K562 (cell line): ENCODE measurements at regions not wholly inside any gene's neighbourhood (a gene's known extent, or its start where the extent isn't known, plus 50 kb on each side); places are given as distances from the start of the nearest gene placed in this dataset.

Source experiments
- ATAC-seq: fragments of 200-7000 bp; cut with Tn5 transposase; 3 replicates; pipeline ENCODE4 v1.9.1; 2020; ENCODE audit warnings: moderate library complexity
- BruUV-seq: library from RNA; stranded (reverse); fragments of 400-500 nt; replicated peaks from 2 replicates; lab custom pipeline; 2021; lab: Mats Ljungman, UMichigan
- CTCF ChIA-PET: fragments of 300-600 bp; formaldehyde crosslinking; extraction: SDS; loops from one replicate; lab custom pipeline; 2021; ENCODE audit warnings: low intra/inter-chr PET ratio; lab: Yijun Ruan, JAX
- POLR2A ChIA-PET: fragments of 300-600, 350-650 bp; sonication (Branson Sonifier 250); formaldehyde crosslinking; extraction: SDS; loops from one replicate; lab custom pipeline; 2021; ENCODE audit warnings: antibody characterized with exemption, inconsistent platforms; lab: Yijun Ruan, JAX
- DNase-seq, 4 experiments: peaks; one replicate each; pipeline versions ENCODE4 v3.0.0 to v3.0.0-alpha.2; 2011 to 2018; ENCODE audit warnings: low spot score in 3 of 4, mixed read lengths in 3 of 4; ENCODE audit errors: extremely low read depth in 1 of 4
- FAIRE-seq: peaks from 2 replicates; lab custom pipeline; 2011; peaks lifted over from hg19 to GRCh38; lab: Jason Lieb, UNC
- H2AFZ ChIP-seq: 2 replicates; pipeline ENCODE4 v1.6.0; 2011; ENCODE audit warnings: low read depth, low read length, control low read depth, inconsistent platforms
- H3K27ac ChIP-seq: fragments of 200-600 bp; 3 replicates; pipeline ENCODE4 v1.8.0; 2011; ENCODE audit warnings: low read depth, mild to moderate bottlenecking, control low read depth, inconsistent platforms, low read length, moderate library complexity, mixed read lengths; ENCODE audit errors: extremely low read depth
- H3K27me3 ChIP-seq, 2 experiments: fragments of 300-600 bp in 1 of 2; 2 replicates in 1 of 2; 3 replicates in 1 of 2; pipeline versions ENCODE4 v1.6.0 to v1.8.0; 2011; ENCODE audit warnings: inconsistent platforms in 2 of 2, low read length in 2 of 2, mild to moderate bottlenecking in 1 of 2, mixed read lengths in 1 of 2, moderate library complexity in 1 of 2; ENCODE audit not compliant: control insufficient read depth in 2 of 2, insufficient read depth in 2 of 2
- H3K36me3 ChIP-seq: fragments of 300-600 bp; 3 replicates; pipeline ENCODE4 v1.8.0; 2011; ENCODE audit warnings: mild to moderate bottlenecking, low read length, inconsistent platforms; ENCODE audit not compliant: control insufficient read depth, insufficient read depth
- H3K4me1 ChIP-seq, 2 experiments: fragments of 200-600 bp in 1 of 2; replicated peaks in 1 of 2; 2 replicates in 1 of 2; 3 replicates in 1 of 2; pipeline versions ENCODE4 v1.5.1 to v1.8.0; 2011; ENCODE audit warnings: inconsistent platforms in 2 of 2, low read length in 2 of 2, mild to moderate bottlenecking in 1 of 2, mixed read lengths in 1 of 2, moderate library complexity in 1 of 2; ENCODE audit not compliant: control insufficient read depth in 2 of 2, insufficient read depth in 2 of 2
- H3K4me2 ChIP-seq: 2 replicates; pipeline ENCODE4 v1.6.1; 2011; ENCODE audit warnings: low read length, control low read depth, inconsistent platforms, mixed read lengths; ENCODE audit not compliant: insufficient read depth
- H3K4me3 ChIP-seq: fragments of 200-600 bp; sonication (generic), shearing (Covaris generic); 2 replicates; pipeline ENCODE4 v1.5.1; 2016; ENCODE audit warnings: control low read depth, inconsistent platforms
- H3K79me2 ChIP-seq: fragments of 200-600 bp; 3 replicates; pipeline ENCODE4 v1.8.0; 2011; ENCODE audit warnings: low read length, inconsistent platforms; ENCODE audit not compliant: control insufficient read depth, insufficient read depth
- H3K9ac ChIP-seq, 2 experiments: 2 replicates each; pipeline versions ENCODE4 v1.6.0 to v1.6.1; 2011; ENCODE audit warnings: low read depth in 2 of 2, low read length in 2 of 2, control low read depth in 1 of 2, inconsistent platforms in 1 of 2, mild to moderate bottlenecking in 1 of 2, mixed read lengths in 1 of 2; ENCODE audit not compliant: insufficient read depth in 1 of 2
- H3K9me1 ChIP-seq: one replicate; pipeline ENCODE4 v1.6.0; 2011; ENCODE audit warnings: inconsistent platforms, mild to moderate bottlenecking, low read length, moderate library complexity; ENCODE audit not compliant: control insufficient read depth, insufficient read depth
- H3K9me3 ChIP-seq: replicated peaks from 2 replicates; pipeline ENCODE4 v1.5.1; 2011; ENCODE audit warnings: low read depth, low read length, inconsistent platforms; ENCODE audit not compliant: control insufficient read depth, insufficient read depth
- H4K20me1 ChIP-seq: replicated peaks from 2 replicates; pipeline ENCODE4 v1.6.1; 2011; ENCODE audit warnings: low read length, inconsistent platforms, mixed read lengths; ENCODE audit not compliant: control insufficient read depth, insufficient read depth
- FOS ChIP-seq: IDR thresholded peaks from 3 replicates; pipeline ENCODE4 v1.6.1; 2011; ENCODE audit not compliant: insufficient read length; ENCODE audit errors: extremely low read depth
- GABPB1 ChIP-seq: sonication (generic); formaldehyde crosslinking; IDR thresholded peaks from 2 replicates; pipeline ENCODE4 v1.8.0; 2022; ENCODE audit warnings: mild to moderate bottlenecking, missing genetic modification reagents
- HMG20A ChIP-seq: fragments of 450-650 bp; formaldehyde crosslinking; conservative IDR thresholded peaks from 2 replicates; pipeline ENCODE4 v1.4.0; 2020; ENCODE audit warnings: mild to moderate bottlenecking, mixed read lengths
- KLF1 ChIP-seq: fragments of 450-650 bp; IDR thresholded peaks from 2 replicates; pipeline ENCODE4 v1.6.1; 2016; ENCODE audit warnings: missing genetic modification characterization, missing compliant biosample characterization
- ZNF780A ChIP-seq: fragments of 250-450 bp; sonication (Bioruptor Pico); IDR thresholded peaks from 2 replicates; pipeline ENCODE4 v1.5.0; 2021; ENCODE audit warnings: mild to moderate bottlenecking
- WGBS: fragments of 100-300 bp; shearing (Covaris generic); methylation state at CpG from one replicate; pipeline ENCODE4 v1.1.6; 2016; ENCODE audit warnings: low coverage, mixed read lengths; ENCODE audit not compliant: insufficient coverage; ENCODE audit errors: missing lambda C conversion rate; 5-methylcytosine and 5-hydroxymethylcytosine counted together
- in situ Hi-C: fragments of 300-500 bp; cut with MboI; formaldehyde crosslinking; loops from 4 replicates; pipeline ENCODE4 v1.15.0; 2018; ENCODE audit warnings: inconsistent platforms, mixed read lengths
- intact Hi-C: fragments of 100-400 bp; cut with micrococcal nuclease; formaldehyde crosslinking; loops from 2 replicates; pipeline ENCODE4 v1.14.2; 2022
- TF ChIP-seq, protein P1 (sequence below), 2 experiments: fragments of 450-650 bp in 1 of 2; sonication (generic) in 1 of 2; formaldehyde crosslinking in 1 of 2; IDR thresholded peaks; 2 replicates each; pipeline versions ENCODE4 v1.7.1 to v1.9.0; 2016 to 2022; ENCODE audit warnings: inconsistent platforms in 1 of 2, mild to moderate bottlenecking in 1 of 2, missing genetic modification reagents in 1 of 2
- TF ChIP-seq, protein P2 (sequence below): sonication (generic); formaldehyde crosslinking; IDR thresholded peaks from 2 replicates; pipeline ENCODE4 v1.8.0; 2022; ENCODE audit warnings: missing genetic modification reagents, mild to moderate bottlenecking, moderate library complexity, borderline replicate concordance

DNA sequence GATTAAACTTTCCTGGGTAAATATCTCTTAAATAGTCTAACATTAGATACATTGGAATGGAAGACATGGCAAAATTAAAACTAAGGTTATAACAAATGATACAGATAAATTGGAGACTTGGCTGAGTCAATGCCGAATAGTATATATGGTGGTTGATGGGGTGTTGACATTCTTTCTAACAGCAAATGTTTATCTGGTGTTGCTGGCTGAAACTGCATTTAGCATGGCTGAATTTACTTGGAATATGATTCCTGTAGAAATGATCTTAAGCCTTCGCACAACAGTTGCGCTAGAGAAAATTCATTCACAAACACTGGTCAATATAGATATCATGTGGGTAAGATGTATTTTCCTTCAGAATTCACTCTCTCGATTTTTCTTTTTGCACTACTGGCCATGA is 646.0 kb upstream of the CXADR start:
- TF ChIP-seq, protein P1, sequence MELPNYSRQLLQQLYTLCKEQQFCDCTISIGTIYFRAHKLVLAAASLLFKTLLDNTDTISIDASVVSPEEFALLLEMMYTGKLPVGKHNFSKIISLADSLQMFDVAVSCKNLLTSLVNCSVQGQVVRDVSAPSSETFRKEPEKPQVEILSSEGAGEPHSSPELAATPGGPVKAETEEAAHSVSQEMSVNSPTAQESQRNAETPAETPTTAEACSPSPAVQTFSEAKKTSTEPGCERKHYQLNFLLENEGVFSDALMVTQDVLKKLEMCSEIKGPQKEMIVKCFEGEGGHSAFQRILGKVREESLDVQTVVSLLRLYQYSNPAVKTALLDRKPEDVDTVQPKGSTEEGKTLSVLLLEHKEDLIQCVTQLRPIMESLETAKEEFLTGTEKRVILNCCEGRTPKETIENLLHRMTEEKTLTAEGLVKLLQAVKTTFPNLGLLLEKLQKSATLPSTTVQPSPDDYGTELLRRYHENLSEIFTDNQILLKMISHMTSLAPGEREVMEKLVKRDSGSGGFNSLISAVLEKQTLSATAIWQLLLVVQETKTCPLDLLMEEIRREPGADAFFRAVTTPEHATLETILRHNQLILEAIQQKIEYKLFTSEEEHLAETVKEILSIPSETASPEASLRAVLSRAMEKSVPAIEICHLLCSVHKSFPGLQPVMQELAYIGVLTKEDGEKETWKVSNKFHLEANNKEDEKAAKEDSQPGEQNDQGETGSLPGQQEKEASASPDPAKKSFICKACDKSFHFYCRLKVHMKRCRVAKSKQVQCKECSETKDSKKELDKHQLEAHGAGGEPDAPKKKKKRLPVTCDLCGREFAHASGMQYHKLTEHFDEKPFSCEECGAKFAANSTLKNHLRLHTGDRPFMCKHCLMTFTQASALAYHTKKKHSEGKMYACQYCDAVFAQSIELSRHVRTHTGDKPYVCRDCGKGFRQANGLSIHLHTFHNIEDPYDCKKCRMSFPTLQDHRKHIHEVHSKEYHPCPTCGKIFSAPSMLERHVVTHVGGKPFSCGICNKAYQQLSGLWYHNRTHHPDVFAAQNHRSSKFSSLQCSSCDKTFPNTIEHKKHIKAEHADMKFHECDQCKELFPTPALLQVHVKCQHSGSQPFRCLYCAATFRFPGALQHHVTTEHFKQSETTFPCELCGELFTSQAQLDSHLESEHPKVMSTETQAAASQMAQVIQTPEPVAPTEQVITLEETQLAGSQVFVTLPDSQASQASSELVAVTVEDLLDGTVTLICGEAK (IDR thresholded peaks at IDR 0.05), result no peak
- TF ChIP-seq, protein P1 (CRISPR knock-in tag; IDR thresholded peaks at IDR 0.05), result no peak
- TF ChIP-seq FOS (no peak), ZNF780A (CRISPR knock-in tag) (no peak), GABPB1 (CRISPR knock-in tag) (no peak), KLF1 (no peak), HMG20A (CRISPR knock-in tag) (no peak)
- TF ChIP-seq, protein P2, sequence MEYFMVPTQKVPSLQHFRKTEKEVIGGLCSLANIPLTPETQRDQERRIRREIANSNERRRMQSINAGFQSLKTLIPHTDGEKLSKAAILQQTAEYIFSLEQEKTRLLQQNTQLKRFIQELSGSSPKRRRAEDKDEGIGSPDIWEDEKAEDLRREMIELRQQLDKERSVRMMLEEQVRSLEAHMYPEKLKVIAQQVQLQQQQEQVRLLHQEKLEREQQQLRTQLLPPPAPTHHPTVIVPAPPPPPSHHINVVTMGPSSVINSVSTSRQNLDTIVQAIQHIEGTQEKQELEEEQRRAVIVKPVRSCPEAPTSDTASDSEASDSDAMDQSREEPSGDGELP (CRISPR knock-in tag), result no peak
- Histone ChIP-seq H4K20me1 (no peaks in the 10 kb centered on the region), H3K4me1 (no peaks in the 10 kb centered on the region), H3K36me3 (no peaks in the 10 kb centered on the region), H3K9ac (no peak overlapping the region), H3K9me3 (no peaks in the 10 kb centered on the region), H3K27me3 (no peaks in the 10 kb centered on the region), H3K4me2 (no peak overlapping the region), H3K27ac (no peak overlapping the region), H3K4me3 (no peak overlapping the region), H3K79me2 (no peaks in the 10 kb centered on the region), H3K9me1 (no peaks in the 10 kb centered on the region), H2AFZ (no peak overlapping the region)
- FAIRE-seq, result no peak
- WGBS, result 4% methylated on average over 4 of the region's 4 CpGs
- no peak for ATAC-seq
- DNase-seq, result no peak
- POLR2A ChIA-PET, result no interaction called here
- CTCF ChIA-PET, result no interaction called here
- BruUV-seq, result no TSS peak
- in situ Hi-C loops (no loop called here), intact Hi-C loops (no loop called here)
